A204.1 (cell line): ENCODE measurements at regions not wholly inside any gene's neighbourhood (a gene's known extent, or its start where the extent isn't known, plus 50 kb on each side); places are given as distances from the start of the nearest gene placed in this dataset.
"Not testable (repeated sequence)": the region's sequence is repeated elsewhere in the genome, so short reads cannot be mapped to it uniquely, and the experiment has no call there.

Experiments
- FAIRE-seq: peaks from 2 replicates; lab custom pipeline; 2012; peaks lifted over from hg19 to GRCh38; lab: Jason Lieb, UNC

DNA sequence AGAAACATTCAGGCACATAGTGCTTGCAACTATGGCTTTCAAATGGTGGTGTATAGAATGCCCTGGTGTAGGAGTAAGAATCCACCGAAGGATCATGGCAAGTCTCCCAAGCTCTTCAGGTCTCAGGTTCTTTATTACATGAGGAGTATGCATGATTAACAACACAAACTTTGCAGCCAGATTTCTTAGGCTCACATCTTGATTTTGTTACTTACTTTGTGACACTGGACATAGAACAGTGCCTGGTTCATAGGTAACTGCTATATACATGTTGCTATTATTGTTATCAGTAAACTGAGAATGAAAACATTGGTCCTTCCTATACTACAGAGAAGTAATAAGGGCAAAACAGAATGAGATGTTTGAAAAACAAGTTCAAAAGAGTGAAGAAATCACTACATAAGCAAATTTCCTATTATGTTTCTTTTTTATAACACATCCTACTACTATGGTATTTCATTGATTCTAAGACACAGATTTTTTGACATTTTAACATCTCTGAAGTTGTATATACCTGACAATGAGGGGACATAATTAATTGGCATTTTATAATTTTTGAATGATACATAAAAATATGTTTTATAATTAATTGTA lies 284.9 kb downstream of the C1D start:
- no peak for FAIRE-seq

- not testable (repeated sequence) for FAIRE-seq
These were observed 282.0 kb downstream of the C1D start for GRCh38 chr2:67780841-67781240.

DNA sequence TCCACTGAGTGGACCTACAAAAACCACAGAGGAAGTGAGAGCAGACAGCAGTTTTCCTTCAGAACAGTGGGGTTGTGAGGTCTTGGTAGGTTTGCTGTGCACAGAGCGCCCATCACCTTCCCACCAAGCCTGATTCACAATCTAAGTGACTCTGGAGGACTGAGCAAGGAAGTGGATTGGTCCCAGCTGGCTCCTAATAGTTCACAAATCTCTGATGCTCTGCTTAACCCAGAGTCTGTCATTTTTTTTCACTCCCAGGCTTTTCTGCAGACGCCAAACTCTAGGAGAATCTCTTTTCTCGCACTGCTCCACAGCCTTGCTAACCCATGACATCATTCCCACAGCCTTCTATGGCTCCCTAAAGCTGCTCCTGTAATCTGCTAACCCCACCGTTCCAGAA lies 280.4 kb downstream of the C1D start:
- FAIRE-seq: no peak

- no peak for FAIRE-seq
These were observed 279.8 kb downstream of the C1D start for GRCh38 chr2:67783026-67783425.

- no peak for FAIRE-seq
These were observed 272.2 kb downstream of the C1D start for GRCh38 chr2:67790622-67791021.

DNA sequence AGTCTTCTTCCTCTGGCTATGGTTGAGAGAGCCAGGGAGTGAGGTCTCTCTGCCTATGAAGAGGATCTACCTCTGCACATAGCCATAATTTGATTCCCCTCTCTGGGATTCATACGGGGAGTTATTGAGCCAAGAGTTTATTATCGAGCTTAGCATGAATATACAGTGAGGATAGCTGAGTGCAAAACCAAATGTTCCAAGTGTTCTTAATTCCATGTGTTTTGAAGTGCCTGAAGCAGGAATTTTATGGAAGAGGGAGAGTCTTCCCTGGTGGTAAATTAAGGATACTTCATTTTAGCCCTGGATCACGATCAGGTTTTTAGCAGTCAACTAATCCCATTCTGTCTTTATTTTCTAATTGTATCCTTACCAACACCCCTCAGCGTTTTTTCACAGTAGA lies 270.6 kb downstream of the C1D start:
- no peak for FAIRE-seq

- FAIRE-seq: no peak
These were observed 270.1 kb downstream of the C1D start for GRCh38 chr2:67792681-67793091.

DNA sequence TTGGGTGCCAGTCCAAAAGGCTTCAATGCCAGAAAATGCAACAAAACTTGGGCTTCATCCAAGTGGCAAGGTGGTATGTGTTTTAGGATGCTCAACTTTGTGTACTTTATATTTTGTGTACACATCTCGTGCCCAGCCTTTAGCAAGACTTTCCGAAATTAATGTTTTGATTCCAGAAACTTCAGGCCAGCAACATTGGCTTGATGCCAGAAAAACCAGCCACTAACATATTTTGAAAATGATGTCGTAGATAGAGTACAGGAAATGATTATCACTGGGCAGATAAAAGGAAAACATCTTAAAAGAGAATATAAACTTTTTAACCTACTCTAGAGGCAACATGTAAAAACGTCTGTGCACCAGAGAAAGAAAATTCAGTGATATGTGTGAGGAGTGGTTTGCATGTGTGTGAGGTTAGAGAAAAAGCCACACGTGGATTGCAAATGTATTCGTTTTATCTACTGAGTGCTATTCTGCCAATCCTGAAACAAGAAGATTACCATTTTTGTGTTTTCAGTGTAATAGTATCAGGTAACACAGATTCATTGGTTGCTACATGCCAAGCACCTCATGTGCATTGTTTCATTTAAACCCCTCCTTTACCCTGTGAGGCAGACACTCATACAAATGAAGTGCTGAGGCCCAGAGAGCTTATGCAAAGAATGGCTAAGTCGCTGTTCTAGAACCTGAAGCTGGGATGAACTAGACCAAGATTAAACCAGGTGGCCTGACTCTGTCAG lies 264.8 kb downstream of the C1D start:
- FAIRE-seq: no peak

- no peak for FAIRE-seq
These were observed 264.2 kb downstream of the C1D start for GRCh38 chr2:67798541-67799160.

- no peak for FAIRE-seq
These were observed 262.9 kb downstream of the C1D start for GRCh38 chr2:67799886-67800285.

- FAIRE-seq: no peak
These were observed 260.5 kb downstream of the C1D start for GRCh38 chr2:67802291-67802690.

DNA sequence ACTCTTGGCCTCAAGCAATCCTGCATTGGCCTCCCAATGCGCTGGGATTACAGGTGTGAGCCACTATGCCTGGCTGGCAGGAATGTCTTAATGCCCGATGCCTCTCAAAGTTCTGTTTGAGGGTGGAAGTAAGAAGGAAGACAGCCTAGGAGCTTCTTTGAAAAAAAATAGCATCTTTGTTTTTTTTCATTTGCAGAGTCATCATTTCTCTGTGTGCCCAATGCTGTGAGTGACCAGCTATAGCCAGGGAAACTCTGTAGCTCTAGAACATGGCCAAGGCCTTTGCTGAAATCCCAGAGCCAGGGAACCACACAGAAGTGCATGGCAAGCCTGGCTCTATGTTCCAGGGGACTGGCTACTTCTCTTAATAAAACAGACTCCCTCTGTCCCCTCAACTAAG lies 260.0 kb downstream of the C1D start:
- FAIRE-seq: no peak

DNA sequence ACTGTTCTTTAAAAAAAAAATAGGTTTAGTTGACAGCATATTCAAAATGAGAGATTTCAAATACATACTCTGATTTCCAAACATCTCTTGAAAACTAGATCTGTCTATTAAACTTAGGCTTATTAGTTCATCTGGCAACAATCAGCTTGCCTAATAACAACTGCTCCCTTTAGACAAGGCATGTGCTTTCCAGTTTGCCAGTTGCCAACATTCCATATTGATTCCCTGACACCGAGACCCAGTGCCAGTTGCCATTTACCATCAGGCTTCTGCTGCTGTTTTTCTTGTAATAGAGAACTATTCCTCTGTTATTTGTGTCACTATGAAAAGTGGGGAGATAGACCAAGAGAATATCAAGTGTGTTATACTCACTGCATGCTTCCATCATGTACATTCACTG lies 256.0 kb downstream of the C1D start:
- FAIRE-seq: no peak

GRCh38 chr2:67808112-67808511 lies 254.7 kb downstream of the C1D start:
- FAIRE-seq: no peak

DNA sequence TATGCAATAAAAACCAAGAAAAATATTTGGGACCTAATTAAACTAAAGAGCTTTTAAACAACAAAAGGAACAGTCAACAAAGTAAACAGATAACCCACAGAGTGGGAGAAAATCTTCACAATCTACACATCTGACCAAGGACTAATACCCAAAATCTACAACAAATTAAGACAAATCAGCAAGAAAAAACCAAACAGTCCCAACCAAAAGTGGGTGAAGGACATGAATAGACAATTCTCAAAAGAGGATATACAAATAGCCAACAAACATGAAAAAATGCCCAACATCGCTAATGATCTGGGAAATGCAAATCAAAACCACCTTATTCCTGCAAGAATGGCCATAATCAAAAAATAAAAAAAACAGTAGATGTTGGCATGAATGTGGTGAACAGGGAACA lies 250.1 kb downstream of the C1D start:
- FAIRE-seq: no peak

DNA sequence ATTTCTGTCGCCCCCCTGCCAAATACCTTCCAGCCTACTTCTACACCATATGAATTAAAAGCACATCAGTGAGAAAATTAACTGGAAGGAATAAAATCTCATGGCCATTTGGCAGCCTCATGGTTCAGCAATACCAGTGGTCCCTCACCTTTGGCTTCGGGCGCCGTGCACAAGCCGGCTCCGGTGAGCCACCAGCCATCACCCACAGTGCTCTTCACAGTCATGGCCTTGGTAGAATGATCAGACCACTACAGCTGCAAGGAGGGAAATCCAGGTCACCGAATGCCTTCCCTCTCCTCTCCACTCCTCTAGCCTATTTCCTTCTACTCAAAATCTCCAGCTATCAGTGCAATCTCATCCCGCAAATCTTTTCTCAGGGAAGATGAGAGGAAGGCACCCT lies 239.1 kb downstream of the C1D start:
- no peak for FAIRE-seq

GRCh38 chr2:67824186-67824585 lies 238.6 kb downstream of the C1D start:
- FAIRE-seq: no peak

GRCh38 chr2:67825476-67825875 lies 237.3 kb downstream of the C1D start:
- FAIRE-seq: no peak

DNA sequence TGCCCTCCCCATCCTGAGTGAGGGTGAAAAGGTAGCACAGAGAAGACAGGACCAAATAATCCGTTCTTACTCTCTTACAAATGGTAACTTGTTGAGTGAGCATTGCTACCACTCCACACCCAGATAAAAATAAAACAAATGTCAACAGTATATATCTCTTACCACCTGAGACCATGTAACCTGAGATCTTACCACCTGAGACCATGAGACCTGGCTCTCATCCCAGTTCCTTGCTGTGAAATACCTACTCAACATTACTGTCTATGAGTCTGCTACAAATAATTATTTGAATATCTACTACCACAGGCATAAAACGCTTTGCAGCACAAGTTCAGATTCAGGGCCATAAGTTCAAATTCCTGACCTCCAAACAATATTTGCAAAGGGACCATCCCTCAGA lies 234.7 kb downstream of the C1D start:
- FAIRE-seq: no peak

- FAIRE-seq: no peak
These were observed 233.3 kb downstream of the C1D start for GRCh38 chr2:67829470-67829869.

GRCh38 chr2:67833632-67834031 lies 229.2 kb downstream of the C1D start:
- FAIRE-seq: no peak

DNA sequence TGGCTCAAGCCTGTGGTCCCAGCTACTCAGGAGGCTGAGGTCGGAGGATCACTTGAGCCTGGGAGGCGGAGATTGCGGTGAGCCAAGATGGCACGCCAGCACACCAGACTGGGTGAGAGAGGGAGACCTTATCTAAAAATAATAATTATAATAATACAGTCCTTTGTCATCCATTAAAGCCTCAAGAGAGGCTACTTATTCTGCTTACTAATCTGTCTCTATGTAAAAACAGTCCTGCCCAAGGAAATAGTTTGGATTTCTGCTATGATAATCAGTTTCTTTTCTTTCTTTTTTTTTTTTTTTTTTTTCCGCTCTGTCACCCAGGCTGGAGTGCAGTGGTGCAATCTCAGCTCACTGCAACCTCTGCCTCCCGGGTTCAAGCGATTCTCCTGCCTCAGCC lies 228.3 kb downstream of the C1D start:
- no peak for FAIRE-seq

GRCh38 chr2:67835266-67835665 lies 227.5 kb downstream of the C1D start:
- no peak for FAIRE-seq

GRCh38 chr2:67836866-67837265 lies 225.9 kb downstream of the C1D start:
- FAIRE-seq: no peak
